ENCODE measurements at regions not wholly inside any gene's neighbourhood (a gene's known extent, or its start where the extent isn't known, plus 50 kb on each side); places are given as distances from the start of the nearest gene placed in this dataset.

DNA sequence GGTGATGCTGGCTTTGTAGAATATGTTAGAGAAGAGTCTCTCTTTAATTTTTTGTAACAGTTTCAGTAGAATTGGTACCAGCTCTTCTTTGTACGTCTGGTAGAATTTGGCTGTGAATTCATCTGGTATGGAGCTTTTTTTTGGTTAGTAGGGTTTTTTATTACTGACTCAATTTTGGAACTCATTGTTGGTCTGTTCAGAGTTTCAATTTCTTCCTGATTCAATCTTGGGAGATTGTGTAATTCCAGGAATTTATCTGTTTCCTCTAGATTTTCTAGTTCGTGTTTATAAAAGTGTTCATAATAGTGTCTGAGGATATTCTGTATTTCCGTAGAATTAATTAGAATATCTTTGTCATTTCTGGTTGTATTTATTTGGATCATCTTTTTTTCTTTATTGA is 943.5 kb downstream of the TRIB2 start:
- Histone ChIP-seq H3K9me3 (ENCODE audit: low read length) (peaks cover 96% of the 10 kb centered on the region), H3K36me3 (replicated peaks in 1 of 2; ENCODE audit: control insufficient read depth in 1 of 2, insufficient read depth in 2 of 2, low read length in 2 of 2) (no peaks in the 10 kb centered on the region), H3K4me3 (replicated peaks in 1 of 3; ENCODE audit: insufficient read depth in 1 of 3, low read depth in 2 of 3, low read length in 3 of 3) (no peak overlapping the region), H3K4me2 (ENCODE audit: low read depth, low read length) (no peak overlapping the region), H3K79me2 (ENCODE audit: insufficient read depth, low read length) (no peaks in the 10 kb centered on the region), H4K20me1 (ENCODE audit: insufficient read depth, low read length) (no peaks in the 10 kb centered on the region), H3K4me1 (ENCODE audit: insufficient read depth, low read length) (no peaks in the 10 kb centered on the region), H3K9ac (ENCODE audit: insufficient read depth, low read depth, low read length) (no peak overlapping the region), H3K27me3 (ENCODE audit: control insufficient read depth in 1 of 2, insufficient read depth in 2 of 2, low read length in 2 of 2) (no peaks in the 10 kb centered on the region), H2AFZ (ENCODE audit: low read length) (no peak overlapping the region), H3K27ac (ENCODE audit: extremely low read length, insufficient read depth, low read length) (no peak overlapping the region)
- in situ Hi-C loops (cut with HindIII; ENCODE audit: extremely low pct_ligation_motif_present, low pct_unique_long_range_greater_than_20kb) = no loop called here
- no TSS peak for BruUV-seq (replicated peaks)
- FAIRE-seq = no peak
- intact Hi-C loops (cut with micrococcal nuclease; ENCODE audit: unreplicated experiment) = no loop called here
- TF ChIP-seq, protein P1, sequence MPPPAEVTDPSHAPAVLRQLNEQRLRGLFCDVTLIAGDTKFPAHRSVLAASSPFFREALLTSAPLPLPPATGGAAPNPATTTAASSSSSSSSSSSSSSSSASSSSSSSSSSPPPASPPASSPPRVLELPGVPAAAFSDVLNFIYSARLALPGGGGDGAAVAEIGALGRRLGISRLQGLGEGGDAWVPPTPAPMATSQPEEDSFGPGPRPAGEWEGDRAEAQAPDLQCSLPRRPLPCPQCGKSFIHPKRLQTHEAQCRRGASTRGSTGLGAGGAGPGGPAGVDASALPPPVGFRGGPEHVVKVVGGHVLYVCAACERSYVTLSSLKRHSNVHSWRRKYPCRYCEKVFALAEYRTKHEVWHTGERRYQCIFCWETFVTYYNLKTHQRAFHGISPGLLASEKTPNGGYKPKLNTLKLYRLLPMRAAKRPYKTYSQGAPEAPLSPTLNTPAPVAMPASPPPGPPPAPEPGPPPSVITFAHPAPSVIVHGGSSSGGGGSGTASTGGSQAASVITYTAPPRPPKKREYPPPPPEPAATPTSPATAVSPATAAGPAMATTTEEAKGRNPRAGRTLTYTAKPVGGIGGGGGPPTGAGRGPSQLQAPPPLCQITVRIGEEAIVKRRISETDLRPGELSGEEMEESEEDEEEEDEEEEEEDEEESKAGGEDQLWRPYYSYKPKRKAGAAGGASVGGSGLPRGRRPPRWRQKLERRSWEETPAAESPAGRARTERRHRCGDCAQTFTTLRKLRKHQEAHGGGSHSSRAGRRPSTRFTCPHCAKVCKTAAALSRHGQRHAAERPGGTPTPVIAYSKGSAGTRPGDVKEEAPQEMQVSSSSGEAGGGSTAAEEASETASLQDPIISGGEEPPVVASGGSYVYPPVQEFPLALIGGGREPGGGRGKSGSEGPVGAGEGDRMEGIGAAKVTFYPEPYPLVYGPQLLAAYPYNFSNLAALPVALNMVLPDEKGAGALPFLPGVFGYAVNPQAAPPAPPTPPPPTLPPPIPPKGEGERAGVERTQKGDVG (CRISPR knock-in tag; IDR thresholded peaks at IDR 0.05; ENCODE audit: borderline replicate concordance) = no peak
- no peak for TF ChIP-seq BRF2 (CRISPR knock-in tag; IDR thresholded peaks at IDR 0.05)
- TF ChIP-seq MEIS2 (CRISPR knock-in tag; IDR thresholded peaks at IDR 0.05) = no peak
- TF ChIP-seq NFYB (CRISPR knock-in tag; IDR thresholded peaks at IDR 0.05) = no peak
- no peak for TF ChIP-seq HIC2 (CRISPR knock-in tag; IDR thresholded peaks at IDR 0.05; ENCODE audit: low read depth)
- no peak for TF ChIP-seq KLF6 (CRISPR knock-in tag; IDR thresholded peaks at IDR 0.05)
- TF ChIP-seq CERS6 (CRISPR knock-in tag; IDR thresholded peaks at IDR 0.05) = no peak
- TF ChIP-seq GABPB1 (CRISPR knock-in tag; IDR thresholded peaks at IDR 0.05) = no peak
- no peak for TF ChIP-seq ZSCAN21 (CRISPR knock-in tag; IDR thresholded peaks at IDR 0.05; ENCODE audit: borderline replicate concordance)
- no peak for TF ChIP-seq SIX1 (CRISPR knock-in tag; IDR thresholded peaks at IDR 0.05; ENCODE audit: borderline replicate concordance)
- TF ChIP-seq TRAFD1 (CRISPR knock-in tag; IDR thresholded peaks at IDR 0.05; ENCODE audit: borderline replicate concordance) = no peak
- TF ChIP-seq, protein P2, sequence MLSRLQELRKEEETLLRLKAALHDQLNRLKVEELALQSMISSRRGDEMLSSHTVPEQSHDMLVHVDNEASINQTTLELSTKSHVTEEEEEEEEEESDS (CRISPR knock-in tag; IDR thresholded peaks at IDR 0.05; ENCODE audit: borderline replicate concordance) = no peak
- 26% methylated on average over 3 of the region's 3 CpGs for WGBS (ENCODE audit: low lambda C conversion rate)
- CTCF ChIA-PET (ENCODE audit: low intra/inter-chr PET ratio, low total read pairs) = no interaction called here
- POLR2A ChIA-PET = no interaction called here
- no peak for DNase-seq (ENCODE audit: low spot score)
- no peak for ATAC-seq

Data from HepG2 (cell line).